ENCODE measurements at regions not wholly inside any gene's neighbourhood (a gene's known extent, or its start where the extent isn't known, plus 50 kb on each side); places are given as distances from the start of the nearest gene placed in this dataset.

- TF ChIP-seq TAF1 (CRISPR knock-in tag; IDR thresholded peaks at IDR 0.05) (0 out of 2 replicates have a peak, but pooled peaks have one; percentile 20), ZNF274 (CRISPR knock-in tag; IDR thresholded peaks at IDR 0.05) (no peak), ZNF570 (CRISPR knock-in tag; IDR thresholded peaks at IDR 0.05; ENCODE audit: borderline replicate concordance) (no peak), THYN1 (CRISPR knock-in tag; IDR thresholded peaks at IDR 0.05; ENCODE audit: borderline replicate concordance, low read depth) (no peak), DNMT3B (CRISPR knock-in tag; conservative IDR thresholded peaks at IDR 0.05) (no peak), ZKSCAN5 (CRISPR knock-in tag; IDR thresholded peaks at IDR 0.05) (no peak), MIER3 (CRISPR knock-in tag; IDR thresholded peaks at IDR 0.05; ENCODE audit: borderline replicate concordance) (no peak), ZNF598 (CRISPR knock-in tag; IDR thresholded peaks at IDR 0.05; ENCODE audit: borderline replicate concordance) (no peak), ZSCAN5A (CRISPR knock-in tag; IDR thresholded peaks at IDR 0.05; ENCODE audit: borderline replicate concordance) (no peak), ETV5 (CRISPR knock-in tag; IDR thresholded peaks at IDR 0.05; ENCODE audit: borderline replicate concordance) (no peak), ZNF652 (CRISPR knock-in tag; IDR thresholded peaks at IDR 0.05; ENCODE audit: borderline replicate concordance, low read depth) (no peak), ERF (CRISPR knock-in tag; IDR thresholded peaks at IDR 0.05) (0 out of 2 replicates have a peak, but pooled peaks have one; percentile 36), REST (IDR thresholded peaks at IDR 0.05; ENCODE audit: borderline replicate concordance in 1 of 2, low read depth in 1 of 2, low read length in 2 of 2) (no peak), RXRA (CRISPR knock-in tag; IDR thresholded peaks at IDR 0.05) (no peak), ARNTL (CRISPR knock-in tag; IDR thresholded peaks at IDR 0.05) (no peak), NCOA1 (CRISPR knock-in tag; IDR thresholded peaks at IDR 0.05) (no peak), ARNT (IDR thresholded peaks at IDR 0.05) (no peak), GATAD2A (CRISPR knock-in tag; IDR thresholded peaks at IDR 0.05) (no peak), POLR2AphosphoS5 (IDR thresholded peaks at IDR 0.05; ENCODE audit: low read depth, low read length) (no peak), SRY (CRISPR knock-in tag; IDR thresholded peaks at IDR 0.05) (no peak), PHF21A (CRISPR knock-in tag; IDR thresholded peaks at IDR 0.05) (no peak), MTA1 (CRISPR knock-in tag; IDR thresholded peaks at IDR 0.05; ENCODE audit: borderline replicate concordance) (no peak), GTF2F1 (IDR thresholded peaks at IDR 0.05; ENCODE audit: low read length) (no peak), KLF6 (CRISPR knock-in tag; IDR thresholded peaks at IDR 0.05) (no peak), HMGA1 (CRISPR knock-in tag; conservative IDR thresholded peaks at IDR 0.05) (no peak), ZNF704 (CRISPR knock-in tag; IDR thresholded peaks at IDR 0.05; ENCODE audit: borderline replicate concordance) (no peak), ZNF432 (CRISPR knock-in tag; IDR thresholded peaks at IDR 0.05; ENCODE audit: borderline replicate concordance) (no peak), ZNF720 (CRISPR knock-in tag; IDR thresholded peaks at IDR 0.05) (no peak)
Observed at GRCh38 chr20:40945754-40946450, 82.7 kb upstream of the TOP1 start (continued).
